ENCODE measurements at regions not wholly inside any gene's neighbourhood (a gene's known extent, or its start where the extent isn't known, plus 50 kb on each side); places are given as distances from the start of the nearest gene placed in this dataset.

- TF ChIP-seq EP300 (IDR thresholded peaks at IDR 0.05) (no peak), POLR2A (IDR thresholded peaks at IDR 0.05) (no peak), CTCF (IDR thresholded peaks at IDR 0.05) (no peak), POLR2AphosphoS5 (IDR thresholded peaks at IDR 0.05) (no peak)
Measured at GRCh38 chr3:148554367-148554766, 143.3 kb upstream of the AGTR1 start.
